ENCODE measurements at regions not wholly inside any gene's neighbourhood (a gene's known extent, or its start where the extent isn't known, plus 50 kb on each side); places are given as distances from the start of the nearest gene placed in this dataset.
A peak's percentile ranks its signal among the peaks of the same experiment; 100 is the strongest.

DNA sequence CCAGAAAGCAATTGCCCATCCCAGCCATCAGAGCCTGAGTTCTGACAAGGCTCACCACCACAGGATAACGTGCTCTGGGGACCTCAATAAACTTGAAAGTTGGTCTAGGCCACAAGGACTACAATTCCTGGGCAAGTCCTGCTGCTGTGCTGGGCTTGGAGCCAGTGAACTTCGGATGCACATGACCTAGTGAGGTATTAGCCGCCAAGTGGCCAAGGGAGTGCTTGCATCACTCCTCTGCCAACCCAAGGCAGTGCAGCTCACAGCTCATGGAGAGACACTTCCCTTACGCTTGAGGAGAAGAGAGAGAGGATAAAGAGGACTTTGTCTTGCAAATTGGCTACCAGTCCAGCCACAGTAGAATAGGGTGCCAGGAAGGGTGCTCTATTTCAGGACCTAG lies 219.6 kb downstream of the MBD2 start:
- TF ChIP-seq, protein P1, sequence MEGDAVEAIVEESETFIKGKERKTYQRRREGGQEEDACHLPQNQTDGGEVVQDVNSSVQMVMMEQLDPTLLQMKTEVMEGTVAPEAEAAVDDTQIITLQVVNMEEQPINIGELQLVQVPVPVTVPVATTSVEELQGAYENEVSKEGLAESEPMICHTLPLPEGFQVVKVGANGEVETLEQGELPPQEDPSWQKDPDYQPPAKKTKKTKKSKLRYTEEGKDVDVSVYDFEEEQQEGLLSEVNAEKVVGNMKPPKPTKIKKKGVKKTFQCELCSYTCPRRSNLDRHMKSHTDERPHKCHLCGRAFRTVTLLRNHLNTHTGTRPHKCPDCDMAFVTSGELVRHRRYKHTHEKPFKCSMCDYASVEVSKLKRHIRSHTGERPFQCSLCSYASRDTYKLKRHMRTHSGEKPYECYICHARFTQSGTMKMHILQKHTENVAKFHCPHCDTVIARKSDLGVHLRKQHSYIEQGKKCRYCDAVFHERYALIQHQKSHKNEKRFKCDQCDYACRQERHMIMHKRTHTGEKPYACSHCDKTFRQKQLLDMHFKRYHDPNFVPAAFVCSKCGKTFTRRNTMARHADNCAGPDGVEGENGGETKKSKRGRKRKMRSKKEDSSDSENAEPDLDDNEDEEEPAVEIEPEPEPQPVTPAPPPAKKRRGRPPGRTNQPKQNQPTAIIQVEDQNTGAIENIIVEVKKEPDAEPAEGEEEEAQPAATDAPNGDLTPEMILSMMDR (IDR thresholded peaks at IDR 0.05; ENCODE audit: insufficient read depth, low read depth, low read length), result no peak
- H3K4me3 ChIP-seq (ENCODE audit: low read depth, low read length), result no peak overlapping the region
- no peak for DNase-seq (ENCODE audit: low read depth)

DNA sequence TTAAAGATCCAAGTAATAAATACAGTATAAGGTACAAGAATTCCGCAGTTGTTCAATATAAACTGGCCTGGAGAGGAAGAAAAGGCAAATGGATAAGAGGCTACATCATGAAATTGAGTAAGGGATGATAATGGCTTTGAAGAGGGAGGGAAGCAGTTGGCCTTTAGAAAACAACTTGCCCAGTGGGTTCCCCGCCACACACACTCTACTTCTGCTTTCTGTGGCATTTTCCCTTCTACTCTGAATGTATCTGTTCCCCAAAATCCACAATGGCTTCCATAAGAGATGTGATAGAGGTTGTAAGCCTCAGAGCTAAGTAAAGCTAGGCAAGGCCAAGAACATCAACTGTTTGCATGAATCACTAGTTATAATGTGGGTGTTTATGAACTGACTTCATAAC lies 221.3 kb downstream of the MBD2 start:
- TF ChIP-seq, protein P1 (IDR thresholded peaks at IDR 0.05; ENCODE audit: insufficient read depth, low read depth, low read length), result no peak
- DNase-seq (ENCODE audit: low read depth), result no peak
- H3K4me3 ChIP-seq (ENCODE audit: low read depth, low read length), result no peak overlapping the region

DNA sequence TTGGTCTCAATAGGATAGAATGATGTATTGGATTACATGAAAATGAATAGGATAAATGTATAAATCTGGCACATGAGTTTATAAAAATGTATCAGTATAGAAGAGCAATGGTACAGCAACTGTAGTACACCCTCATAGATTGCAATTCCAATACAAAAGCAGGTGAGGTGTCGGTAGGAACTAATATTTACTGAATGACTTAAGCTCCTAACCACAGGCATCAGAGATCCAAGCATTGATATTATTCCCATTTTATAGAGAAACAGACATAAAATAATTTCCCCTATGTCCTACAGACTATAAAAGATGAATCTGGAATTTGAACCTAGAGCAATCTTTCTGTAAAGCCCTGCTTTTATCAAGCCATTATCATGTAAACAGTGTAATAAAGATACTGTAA lies 227.4 kb downstream of the MBD2 start:
- no peak overlapping the region for H3K4me3 ChIP-seq (ENCODE audit: low read depth, low read length)
- TF ChIP-seq, protein P1 (IDR thresholded peaks at IDR 0.05; ENCODE audit: insufficient read depth, low read depth, low read length), result no peak
- DNase-seq (ENCODE audit: low read depth), result no peak

DNA sequence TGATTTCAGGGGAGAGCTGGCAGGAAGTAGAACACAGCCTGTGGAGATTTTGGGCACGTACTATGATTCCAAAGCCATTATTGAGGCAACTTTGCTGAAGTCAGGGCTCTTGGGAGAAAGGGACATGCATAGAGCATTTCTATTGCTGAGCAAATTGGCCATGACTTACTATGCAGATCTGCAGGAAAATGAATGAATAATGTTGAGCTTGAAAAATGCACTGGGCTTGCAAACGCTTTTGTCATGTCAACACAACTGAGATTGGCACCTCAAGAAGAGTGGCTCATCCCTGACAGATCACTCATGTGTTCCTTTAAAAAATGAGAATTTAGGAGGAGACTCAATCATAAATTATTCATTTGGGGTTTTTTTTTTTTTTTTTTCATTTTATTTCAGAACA lies 230.5 kb downstream of the MBD2 start:
- DNase-seq (ENCODE audit: low read depth), result no peak
- H3K4me3 ChIP-seq (ENCODE audit: low read depth, low read length), result no peak overlapping the region
- TF ChIP-seq, protein P1 (IDR thresholded peaks at IDR 0.05; ENCODE audit: insufficient read depth, low read depth, low read length), result no peak

DNA sequence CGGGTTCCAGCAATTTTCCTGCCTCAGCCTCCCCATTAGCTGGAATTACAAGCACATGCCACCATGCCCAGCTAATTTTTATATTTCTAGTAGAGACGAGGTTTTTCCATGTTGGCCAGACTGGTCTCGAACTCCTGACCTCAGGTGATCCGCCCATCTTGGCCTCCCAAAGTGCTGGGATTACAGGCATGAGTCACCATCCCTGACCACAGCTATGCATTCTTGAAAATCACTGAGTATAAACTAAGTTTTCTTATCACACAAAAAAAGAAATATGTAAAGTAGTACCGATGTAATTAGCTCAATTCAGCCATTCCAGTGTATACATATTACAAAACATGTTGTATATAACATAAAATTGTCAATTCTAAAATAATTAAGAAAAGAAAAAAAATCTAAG lies 232.7 kb downstream of the MBD2 start:
- no peak for DNase-seq (ENCODE audit: low read depth)
- H3K4me3 ChIP-seq (ENCODE audit: low read depth, low read length), result no peak overlapping the region
- TF ChIP-seq, protein P1 (IDR thresholded peaks at IDR 0.05; ENCODE audit: insufficient read depth, low read depth, low read length), result no peak

DNA sequence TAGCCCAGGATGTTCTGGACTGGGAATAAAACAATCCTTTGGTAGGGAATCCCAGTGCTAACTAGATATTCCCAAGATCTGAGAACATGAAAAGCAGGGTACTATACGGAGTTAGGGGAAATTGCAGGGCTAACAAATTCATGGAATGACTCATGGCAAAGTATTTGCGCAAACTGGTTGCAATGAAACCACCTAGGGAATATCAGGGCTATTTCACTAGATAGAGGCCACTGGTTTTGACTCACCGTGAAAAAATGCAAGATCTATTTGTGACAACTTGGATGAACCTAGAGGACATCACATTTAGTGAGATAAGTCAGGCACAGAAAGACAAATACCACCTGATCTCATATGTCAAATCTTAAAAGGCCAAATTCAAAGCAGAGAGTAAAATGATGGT lies 233.3 kb downstream of the MBD2 start:
- peak; percentile 29 for DNase-seq (ENCODE audit: low read depth)
- H3K4me3 ChIP-seq (ENCODE audit: low read depth, low read length), result no peak overlapping the region
- TF ChIP-seq, protein P1 (IDR thresholded peaks at IDR 0.05; ENCODE audit: insufficient read depth, low read depth, low read length), result no peak

DNA sequence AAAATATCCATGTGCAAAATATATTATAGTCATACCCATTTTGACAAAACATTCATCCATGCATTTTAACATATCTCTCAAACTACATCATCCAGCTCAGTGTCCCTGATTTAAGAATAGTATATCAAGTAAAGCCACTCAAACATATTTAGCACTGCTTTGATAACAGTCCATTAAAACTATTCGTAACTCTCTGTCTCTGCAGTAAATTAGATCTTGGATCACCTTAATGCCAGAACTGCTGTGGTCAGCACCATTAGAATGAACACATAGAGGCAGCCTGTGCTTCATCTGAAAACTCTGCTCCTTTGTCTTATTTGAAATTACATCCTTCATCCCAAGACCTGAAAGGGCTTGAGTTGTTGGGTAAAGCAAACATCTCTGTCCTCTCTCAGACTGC lies 234.0 kb downstream of the MBD2 start:
- no peak overlapping the region for H3K4me3 ChIP-seq (ENCODE audit: low read depth, low read length)
- no peak for DNase-seq (ENCODE audit: low read depth)
- TF ChIP-seq, protein P1 (IDR thresholded peaks at IDR 0.05; ENCODE audit: insufficient read depth, low read depth, low read length), result no peak
